H1 (cell line): ENCODE measurements at regions not wholly inside any gene's neighbourhood (a gene's known extent, or its start where the extent isn't known, plus 50 kb on each side); places are given as distances from the start of the nearest gene placed in this dataset.

Experiments
- CTCF ChIA-PET: fragments of 300-600 bp; sonication (Branson Sonifier 250); formaldehyde crosslinking; loops from one replicate; lab custom pipeline; 2021; ENCODE audit not compliant: partially characterized antibody; lab: Charles Lee
- POLR2A ChIA-PET: fragments of 300-600 bp; sonication (Branson Sonifier 250); formaldehyde crosslinking; loops from one replicate; lab custom pipeline; 2021; ENCODE audit warnings: inconsistent platforms; ENCODE audit not compliant: partially characterized antibody; lab: Charles Lee
- DNase-seq, 2 experiments: peaks; one replicate each; pipeline versions ENCODE4 v3.0.0 to v3.0.0-alpha.2; 2010 to 2022; ENCODE audit warnings: low spot score in 2 of 2, low read depth in 1 of 2, mixed read lengths in 1 of 2
- FAIRE-seq: peaks from 2 replicates; lab custom pipeline; 2011; peaks lifted over from hg19 to GRCh38; lab: Jason Lieb, UNC
- H2AFZ ChIP-seq: 2 replicates; pipeline ENCODE4 v1.8.1; 2012; ENCODE audit warnings: low read length, inconsistent platforms
- H2AK5ac ChIP-seq: 2 replicates; pipeline ENCODE4 v1.6.1; 2013; ENCODE audit warnings: low read depth, low read length
- H2BK120ac ChIP-seq: replicated peaks from 2 replicates; pipeline ENCODE3; 2013; ENCODE audit warnings: low read depth, low read length, inconsistent platforms
- H2BK12ac ChIP-seq: 2 replicates; pipeline ENCODE4 v1.6.1; 2013; ENCODE audit warnings: low read depth, low read length
- H2BK15ac ChIP-seq: 2 replicates; pipeline ENCODE4 v1.6.1; 2013; ENCODE audit warnings: low read length
- H2BK20ac ChIP-seq: 2 replicates; pipeline ENCODE4 v1.6.1; 2013; ENCODE audit warnings: low read length
- H2BK5ac ChIP-seq: 2 replicates; pipeline ENCODE4 v1.6.1; 2013; ENCODE audit warnings: low read depth, low read length
- H3K14ac ChIP-seq: 2 replicates; pipeline ENCODE4 v1.6.1; 2013; ENCODE audit warnings: inconsistent platforms; ENCODE audit not compliant: insufficient read length
- H3K18ac ChIP-seq: 2 replicates; pipeline ENCODE4 v1.6.1; 2013; ENCODE audit warnings: low read length; ENCODE audit errors: extremely low read depth
- H3K23ac ChIP-seq: 2 replicates; pipeline ENCODE4 v1.6.1; 2013; ENCODE audit warnings: inconsistent platforms; ENCODE audit not compliant: insufficient read length
- H3K23me2 ChIP-seq: 2 replicates; pipeline ENCODE4 v1.6.1; 2013; ENCODE audit warnings: low read depth, low read length
- H3K27ac ChIP-seq: 2 replicates; pipeline ENCODE4 v1.6.1; 2011; ENCODE audit warnings: low read depth, low read length, inconsistent platforms
- H3K27me3 ChIP-seq, 4 experiments: replicated peaks in 1 of 4; 1 replicate in 1 of 4; 2 replicates in 3 of 4; pipeline versions ENCODE4 v1.6.1 to v1.8.1; 2011 to 2013; ENCODE audit warnings: low read length in 3 of 4, mild to moderate bottlenecking in 3 of 4, inconsistent platforms in 2 of 4, mixed read lengths in 2 of 4, moderate library complexity in 1 of 4; ENCODE audit not compliant: control insufficient read depth in 3 of 4, insufficient read depth in 3 of 4; ENCODE audit errors: extremely low read depth in 1 of 4
- H3K36me3 ChIP-seq, 4 experiments: 2 replicates each; pipeline versions ENCODE4 v1.6.1 to v1.8.1; 2011 to 2013; ENCODE audit warnings: mild to moderate bottlenecking in 4 of 4, low read length in 3 of 4, moderate library complexity in 2 of 4, control low read depth in 1 of 4, inconsistent platforms in 1 of 4; ENCODE audit not compliant: insufficient read depth in 4 of 4, control insufficient read depth in 2 of 4
- H3K4ac ChIP-seq: replicated peaks from 2 replicates; pipeline ENCODE3; 2013; ENCODE audit warnings: low read length, low read depth, mixed read lengths, inconsistent platforms; ENCODE audit not compliant: insufficient read length
- H3K4me1 ChIP-seq, 4 experiments: replicated peaks in 1 of 4; 1 replicate in 1 of 4; 2 replicates in 3 of 4; pipeline versions ENCODE4 v1.6.1 to v1.8.1; 2011 to 2013; ENCODE audit warnings: low read length in 3 of 4, inconsistent platforms in 2 of 4, mixed read lengths in 1 of 4; ENCODE audit not compliant: insufficient read depth in 4 of 4, control insufficient read depth in 3 of 4
- H3K4me2 ChIP-seq, 2 experiments: 2 replicates each; pipeline versions ENCODE4 v1.6.1 to v1.8.1; 2011 to 2013; ENCODE audit warnings: low read depth in 2 of 2, low read length in 2 of 2, control low read depth in 1 of 2, inconsistent platforms in 1 of 2, mild to moderate bottlenecking in 1 of 2; ENCODE audit not compliant: insufficient read depth in 1 of 2
- H3K4me3 ChIP-seq, 4 experiments: fragments of 200-600, 300-600 bp in 1 of 4; sonication (generic), shearing (Covaris generic), sonication (Bioruptor Twin) in 1 of 4; 2 replicates each; pipeline versions ENCODE4 v1.5.1 to v1.8.1; 2011 to 2016; ENCODE audit warnings: low read length in 4 of 4, low read depth in 3 of 4, control low read depth in 2 of 4, inconsistent platforms in 2 of 4, mild to moderate bottlenecking in 2 of 4, mixed read lengths in 1 of 4, moderate library complexity in 1 of 4; ENCODE audit not compliant: insufficient read depth in 2 of 4; ENCODE audit errors: extremely low read depth in 1 of 4
- H3K56ac ChIP-seq: replicated peaks from 2 replicates; pipeline ENCODE3; 2013; ENCODE audit warnings: low read depth, mild to moderate bottlenecking, mixed read lengths, low read length, inconsistent platforms; ENCODE audit not compliant: insufficient read length
- H3K79me1 ChIP-seq: 2 replicates; pipeline ENCODE4 v1.6.1; 2013; ENCODE audit warnings: low read depth, low read length, control low read depth
- H3K79me2 ChIP-seq, 2 experiments: 2 replicates each; pipeline versions ENCODE4 v1.6.1 to v1.8.1; 2012 to 2013; ENCODE audit warnings: low read length in 2 of 2, mild to moderate bottlenecking in 2 of 2, inconsistent platforms in 1 of 2; ENCODE audit not compliant: insufficient read depth in 2 of 2, control insufficient read depth in 1 of 2
- H3K9ac ChIP-seq, 4 experiments: replicated peaks in 1 of 4; 1 replicate in 1 of 4; 2 replicates in 3 of 4; pipeline versions ENCODE4 v1.6.1 to v1.8.1; 2011 to 2013; ENCODE audit warnings: low read depth in 3 of 4, low read length in 3 of 4, control low read depth in 2 of 4, mild to moderate bottlenecking in 2 of 4, moderate library complexity in 2 of 4, inconsistent platforms in 1 of 4; ENCODE audit errors: extremely low read depth in 1 of 4
- H3K9me3 ChIP-seq, 2 experiments: 2 replicates each; pipeline versions ENCODE4 v1.6.1 to v1.8.1; 2012 to 2013; ENCODE audit warnings: mild to moderate bottlenecking in 2 of 2, moderate library complexity in 2 of 2, control low read depth in 1 of 2, inconsistent platforms in 1 of 2, low read depth in 1 of 2, low read length in 1 of 2, mixed read lengths in 1 of 2; ENCODE audit not compliant: insufficient read depth in 2 of 2
- H4K20me1 ChIP-seq, 2 experiments: replicated peaks in 1 of 2; 2 replicates each; pipeline versions ENCODE3 to v1.8.1; 2011 to 2013; ENCODE audit warnings: inconsistent platforms in 2 of 2, low read length in 2 of 2, mild to moderate bottlenecking in 1 of 2; ENCODE audit not compliant: insufficient read depth in 2 of 2, control insufficient read depth in 1 of 2
- H4K5ac ChIP-seq: 2 replicates; pipeline ENCODE4 v1.6.1; 2013; ENCODE audit warnings: low read length, low read depth, mixed read lengths, inconsistent platforms; ENCODE audit not compliant: insufficient read length
- H4K8ac ChIP-seq: 2 replicates; pipeline ENCODE4 v1.8.0; 2013; ENCODE audit warnings: mild to moderate bottlenecking, moderate library complexity, low read length, inconsistent platforms; ENCODE audit not compliant: insufficient read depth; ENCODE audit errors: extremely low read depth
- H4K91ac ChIP-seq: replicated peaks from 2 replicates; pipeline ENCODE3; 2013; ENCODE audit warnings: low read length, mixed read lengths, inconsistent platforms; ENCODE audit not compliant: insufficient read length
- BCL11A ChIP-seq, 2 experiments: IDR thresholded peaks; one replicate each; pipeline ENCODE4 v1.6.1; 2011; ENCODE audit warnings: low read depth in 2 of 2, low read length in 2 of 2, mild to moderate bottlenecking in 2 of 2
- CBX5 ChIP-seq: fragments of 300-800, 300-1000 bp; sonication (generic); IDR thresholded peaks from 2 replicates; pipeline ENCODE4 v1.7.1; 2016; ENCODE audit warnings: antibody characterized with exemption, low read length, low read depth
- CHD1 ChIP-seq: IDR thresholded peaks from 2 replicates; pipeline ENCODE4 v1.6.1; 2012; ENCODE audit warnings: low read depth, low read length, improper control_type of control experiment
- FOSL1 ChIP-seq: IDR thresholded peaks from 2 replicates; pipeline ENCODE4 v1.6.1; 2011; ENCODE audit warnings: mild to moderate bottlenecking, low read depth, low read length, moderate library complexity; ENCODE audit not compliant: insufficient read depth
- JUN ChIP-seq: IDR thresholded peaks from 2 replicates; pipeline ENCODE4 v1.6.1; 2011; ENCODE audit warnings: low read depth, mild to moderate bottlenecking, improper control_type of control experiment, low read length
- MAX ChIP-seq: IDR thresholded peaks from 2 replicates; pipeline ENCODE4 v1.6.1; 2012; ENCODE audit warnings: inconsistent platforms
- RBBP5 ChIP-seq: IDR thresholded peaks from 2 replicates; pipeline ENCODE4 v1.7.1; 2012; ENCODE audit warnings: low read depth, mild to moderate bottlenecking, inconsistent platforms, low read length, moderate library complexity, borderline replicate concordance
- RXRA ChIP-seq: IDR thresholded peaks from 2 replicates; pipeline ENCODE4 v1.6.1; 2011; ENCODE audit warnings: low read depth, mild to moderate bottlenecking, low read length, moderate library complexity; ENCODE audit not compliant: insufficient read depth
- SP4 ChIP-seq: IDR thresholded peaks from 2 replicates; pipeline ENCODE4 v1.6.1; 2012; ENCODE audit warnings: low read length, inconsistent platforms
- SRF ChIP-seq: IDR thresholded peaks from 2 replicates; pipeline ENCODE4 v1.6.1; 2011; ENCODE audit warnings: mild to moderate bottlenecking, low read depth, low read length, moderate library complexity
- YY1 ChIP-seq: IDR thresholded peaks from 2 replicates; pipeline ENCODE4 v1.6.1; 2011; ENCODE audit warnings: low read depth, mild to moderate bottlenecking, low read length
- WGBS, 2 experiments: shearing (Covaris generic) in 1 of 2; methylation state at CpG; one replicate each; pipeline versions ENCODE4 v1.1.6 to v1.1.7; 2013 to 2015; ENCODE audit warnings: low lambda C conversion rate in 2 of 2, mixed read lengths in 2 of 2, inconsistent platforms in 1 of 2, low coverage in 1 of 2, missing lambda C conversion rate in 1 of 2; ENCODE audit not compliant: insufficient replicate concordance in 2 of 2, insufficient coverage in 1 of 2, insufficient read length in 1 of 2; ENCODE audit errors: extremely low coverage in 1 of 2, missing lambda C conversion rate in 1 of 2; 5-methylcytosine and 5-hydroxymethylcytosine counted together
- TF ChIP-seq, protein P1 (sequence below): IDR thresholded peaks from 2 replicates; pipeline ENCODE4 v1.6.1; 2012; ENCODE audit warnings: low read length, inconsistent platforms
- TF ChIP-seq, protein P2 (sequence below): IDR thresholded peaks from 2 replicates; pipeline ENCODE4 v1.6.1; 2011; ENCODE audit warnings: low read length, improper control_type of control experiment

DNA sequence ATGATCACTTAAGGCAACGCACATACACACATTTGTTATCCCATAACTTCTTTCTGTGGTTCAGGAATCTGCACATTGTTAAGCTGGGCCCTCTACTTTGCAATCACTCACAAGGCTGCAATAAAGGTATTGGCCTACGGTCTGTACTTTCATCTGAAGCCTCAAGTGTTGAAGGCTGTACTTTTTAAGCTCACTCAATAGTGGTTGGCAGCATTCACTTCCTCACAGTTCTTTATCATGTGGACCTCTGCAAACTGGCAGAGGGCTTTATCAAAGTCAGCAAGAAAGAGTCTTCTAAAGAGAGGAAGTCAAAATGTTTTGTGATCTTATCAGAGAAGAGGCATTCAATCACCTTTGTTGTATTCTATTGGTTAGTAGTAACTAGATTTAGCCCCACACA, 301.4 kb upstream of the EPHA5 start:
- H3K56ac ChIP-seq, result no peak overlapping the region
- H3K23me2 ChIP-seq, result no peaks in the 10 kb centered on the region
- no peak overlapping the region for H2BK5ac ChIP-seq
- H4K8ac ChIP-seq, result no peak overlapping the region
- no peaks in the 10 kb centered on the region for H3K36me3 ChIP-seq
- H2BK12ac ChIP-seq, result no peak overlapping the region
- H2AK5ac ChIP-seq, result no peak overlapping the region
- no peak overlapping the region for H3K14ac ChIP-seq
- H3K4ac ChIP-seq, result no peak overlapping the region
- H3K79me2 ChIP-seq, result no peaks in the 10 kb centered on the region
- H3K4me3 ChIP-seq, result no peak overlapping the region
- DNase-seq, result no peak
- H2BK15ac ChIP-seq, result no peak overlapping the region
- no peaks in the 10 kb centered on the region for H4K20me1 ChIP-seq
- no peak overlapping the region for H2BK20ac ChIP-seq
- H3K9ac ChIP-seq, result no peak overlapping the region
- H3K9me3 ChIP-seq, result peaks cover 0 to 5% of the 10 kb centered on the region in 2 experiments; a peak in 1 of 4 replicates
- H4K5ac ChIP-seq, result no peak overlapping the region
- H3K27ac ChIP-seq, result no peak overlapping the region
- H3K79me1 ChIP-seq, result no peaks in the 10 kb centered on the region
- peak overlapping the region; percentile 56 for H2AFZ ChIP-seq
- H3K4me1 ChIP-seq, result no peaks in the 10 kb centered on the region
- H3K27me3 ChIP-seq, result no peaks in the 10 kb centered on the region
- no peak overlapping the region for H2BK120ac ChIP-seq
- POLR2A ChIA-PET, result no interaction called here
- WGBS, 2 experiments, result 91% methylated on average over 2 of the region's 2 CpGs; no CpG with 5 or more reads in 1 of the 2 experiments
- H3K18ac ChIP-seq, result no peak overlapping the region
- no peak overlapping the region for H3K4me2 ChIP-seq
- FAIRE-seq, result no peak
- no peak overlapping the region for H4K91ac ChIP-seq
- no peak overlapping the region for H3K23ac ChIP-seq
- CTCF ChIA-PET, result no interaction called here
- no peak for TF ChIP-seq CHD1
- TF ChIP-seq MAX, result no peak
- TF ChIP-seq RXRA, result no peak
- no peak for TF ChIP-seq JUN
- TF ChIP-seq, protein P1, sequence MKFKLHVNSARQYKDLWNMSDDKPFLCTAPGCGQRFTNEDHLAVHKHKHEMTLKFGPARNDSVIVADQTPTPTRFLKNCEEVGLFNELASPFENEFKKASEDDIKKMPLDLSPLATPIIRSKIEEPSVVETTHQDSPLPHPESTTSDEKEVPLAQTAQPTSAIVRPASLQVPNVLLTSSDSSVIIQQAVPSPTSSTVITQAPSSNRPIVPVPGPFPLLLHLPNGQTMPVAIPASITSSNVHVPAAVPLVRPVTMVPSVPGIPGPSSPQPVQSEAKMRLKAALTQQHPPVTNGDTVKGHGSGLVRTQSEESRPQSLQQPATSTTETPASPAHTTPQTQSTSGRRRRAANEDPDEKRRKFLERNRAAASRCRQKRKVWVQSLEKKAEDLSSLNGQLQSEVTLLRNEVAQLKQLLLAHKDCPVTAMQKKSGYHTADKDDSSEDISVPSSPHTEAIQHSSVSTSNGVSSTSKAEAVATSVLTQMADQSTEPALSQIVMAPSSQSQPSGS, result no peak
- TF ChIP-seq CBX5, result no peak
- TF ChIP-seq, protein P2, sequence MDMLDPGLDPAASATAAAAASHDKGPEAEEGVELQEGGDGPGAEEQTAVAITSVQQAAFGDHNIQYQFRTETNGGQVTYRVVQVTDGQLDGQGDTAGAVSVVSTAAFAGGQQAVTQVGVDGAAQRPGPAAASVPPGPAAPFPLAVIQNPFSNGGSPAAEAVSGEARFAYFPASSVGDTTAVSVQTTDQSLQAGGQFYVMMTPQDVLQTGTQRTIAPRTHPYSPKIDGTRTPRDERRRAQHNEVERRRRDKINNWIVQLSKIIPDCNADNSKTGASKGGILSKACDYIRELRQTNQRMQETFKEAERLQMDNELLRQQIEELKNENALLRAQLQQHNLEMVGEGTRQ, result no peak
- no peak for TF ChIP-seq SP4
- no peak for TF ChIP-seq RBBP5
- TF ChIP-seq SRF, result no peak
- TF ChIP-seq FOSL1, result no peak
- TF ChIP-seq BCL11A (IDR thresholded peaks at IDR 0.05; ENCODE audit: low read depth in 2 of 2, low read length in 2 of 2), result no peak
- TF ChIP-seq YY1, result no peak
